ENCODE measurements at regions not wholly inside any gene's neighbourhood (a gene's known extent, or its start where the extent isn't known, plus 50 kb on each side); places are given as distances from the start of the nearest gene placed in this dataset.
"Not testable (repeated sequence)": the region's sequence is repeated elsewhere in the genome, so short reads cannot be mapped to it uniquely, and the experiment has no call there.

GRCh38 chr17:83187782-83188311 lies 108.4 kb downstream of the METRNL start:
- peak; percentile 7 for DNase-seq (ENCODE audit: low spot score)
- no peak overlapping the region for H3K27ac Mint-ChIP-seq
- H3K4me3 Mint-ChIP-seq, result no peak overlapping the region
- no peaks in the 10 kb centered on the region for H3K27me3 Mint-ChIP-seq (ENCODE audit: low read depth)
- peaks cover 11% of the 10 kb centered on the region for H3K9me3 Mint-ChIP-seq
- no peaks in the 10 kb centered on the region for H3K36me3 Mint-ChIP-seq (ENCODE audit: low read depth)
- H3K4me1 Mint-ChIP-seq (ENCODE audit: low read depth), result peaks cover 2% of the 10 kb centered on the region

- Mint-ChIP-seq H3K4me3 (no peak overlapping the region), H3K27me3 (ENCODE audit: low read depth) (no peaks in the 10 kb centered on the region), H3K4me1 (ENCODE audit: low read depth) (peaks cover 8% of the 10 kb centered on the region), H3K27ac (no peak overlapping the region), H3K36me3 (ENCODE audit: low read depth) (no peaks in the 10 kb centered on the region), H3K9me3 (peaks cover 11% of the 10 kb centered on the region)
- peak; percentile 3 for DNase-seq (ENCODE audit: low spot score)
These were observed 109.9 kb downstream of the METRNL start for GRCh38 chr17:83189044-83190003.

- no peak overlapping the region for H3K4me3 Mint-ChIP-seq
- H3K27me3 Mint-ChIP-seq (ENCODE audit: low read depth), result no peaks in the 10 kb centered on the region
- peaks cover 11% of the 10 kb centered on the region for H3K9me3 Mint-ChIP-seq
- no peak for DNase-seq (ENCODE audit: low spot score)
- H3K4me1 Mint-ChIP-seq (ENCODE audit: low read depth), result peaks cover 8% of the 10 kb centered on the region
- no peak overlapping the region for H3K27ac Mint-ChIP-seq
- no peaks in the 10 kb centered on the region for H3K36me3 Mint-ChIP-seq (ENCODE audit: low read depth)
These were observed 110.6 kb downstream of the METRNL start for GRCh38 chr17:83190004-83190385.

- Mint-ChIP-seq H3K4me1 (ENCODE audit: low read depth) (peaks cover 8% of the 10 kb centered on the region), H3K27me3 (ENCODE audit: low read depth) (no peaks in the 10 kb centered on the region), H3K27ac (peak overlapping the region; percentile 65), H3K9me3 (peaks cover 11% of the 10 kb centered on the region), H3K36me3 (ENCODE audit: low read depth) (no peaks in the 10 kb centered on the region), H3K4me3 (no peak overlapping the region)
- no peak for DNase-seq (ENCODE audit: low spot score)
These were observed 111.4 kb downstream of the METRNL start for GRCh38 chr17:83190601-83191387.

- Mint-ChIP-seq H3K9me3 (peaks cover 11% of the 10 kb centered on the region), H3K4me1 (ENCODE audit: low read depth) (peaks cover 8% of the 10 kb centered on the region), H3K27me3 (ENCODE audit: low read depth) (no peaks in the 10 kb centered on the region), H3K27ac (no peak overlapping the region), H3K36me3 (ENCODE audit: low read depth) (no peaks in the 10 kb centered on the region), H3K4me3 (no peak overlapping the region)
- DNase-seq (ENCODE audit: low spot score), result peak; percentile 3
These were observed 112.2 kb downstream of the METRNL start for GRCh38 chr17:83191388-83192160.

- no peak overlapping the region for H3K4me3 Mint-ChIP-seq
- peak; percentile 3 for DNase-seq (ENCODE audit: low spot score)
- H3K27me3 Mint-ChIP-seq (ENCODE audit: low read depth), result no peaks in the 10 kb centered on the region
- H3K36me3 Mint-ChIP-seq (ENCODE audit: low read depth), result no peaks in the 10 kb centered on the region
- peaks cover 11% of the 10 kb centered on the region for H3K9me3 Mint-ChIP-seq
- H3K4me1 Mint-ChIP-seq (ENCODE audit: low read depth), result peaks cover 8% of the 10 kb centered on the region
- peak overlapping the region; percentile 31 for H3K27ac Mint-ChIP-seq
These were observed 112.9 kb downstream of the METRNL start for GRCh38 chr17:83192161-83192788.

- DNase-seq (ENCODE audit: low spot score); H3K36me3 Mint-ChIP-seq (ENCODE audit: low read depth); H3K4me3 Mint-ChIP-seq; H3K27me3 Mint-ChIP-seq (ENCODE audit: low read depth); H3K27ac Mint-ChIP-seq; H3K9me3 Mint-ChIP-seq: not testable (repeated sequence)
- H3K4me1 Mint-ChIP-seq (ENCODE audit: low read depth), result peaks cover 12% of the 10 kb centered on the region
These were observed 113.5 kb downstream of the METRNL start for GRCh38 chr17:83192789-83193335.

GRCh38 chr17:83193336-83194185 lies 114.2 kb downstream of the METRNL start:
- H3K36me3 Mint-ChIP-seq (ENCODE audit: low read depth), result no peaks in the 10 kb centered on the region
- H3K9me3 Mint-ChIP-seq, result peaks cover 3% of the 10 kb centered on the region
- H3K27ac Mint-ChIP-seq, result peak overlapping the region; percentile 76
- H3K27me3 Mint-ChIP-seq (ENCODE audit: low read depth), result no peaks in the 10 kb centered on the region
- peak; percentile 41 for DNase-seq (ENCODE audit: low spot score)
- H3K4me1 Mint-ChIP-seq (ENCODE audit: low read depth), result peaks cover 13% of the 10 kb centered on the region
- H3K4me3 Mint-ChIP-seq, result peak overlapping the region; percentile 18

GRCh38 chr17:83194186-83194561 lies 114.8 kb downstream of the METRNL start:
- Mint-ChIP-seq H3K4me1 (ENCODE audit: low read depth) (peaks cover 16% of the 10 kb centered on the region), H3K9me3 (no peaks in the 10 kb centered on the region), H3K27ac (peak overlapping the region; percentile 76), H3K4me3 (no peak overlapping the region), H3K27me3 (ENCODE audit: low read depth) (no peaks in the 10 kb centered on the region), H3K36me3 (ENCODE audit: low read depth) (no peaks in the 10 kb centered on the region)
- no peak for DNase-seq (ENCODE audit: low spot score)

- Mint-ChIP-seq H3K27me3 (ENCODE audit: low read depth) (no peaks in the 10 kb centered on the region), H3K27ac (peak overlapping the region; percentile 26), H3K36me3 (ENCODE audit: low read depth) (no peaks in the 10 kb centered on the region), H3K9me3 (no peaks in the 10 kb centered on the region), H3K4me3 (no peak overlapping the region), H3K4me1 (ENCODE audit: low read depth) (peaks cover 23% of the 10 kb centered on the region)
- peak; percentile 2 for DNase-seq (ENCODE audit: low spot score)
These were observed 115.4 kb downstream of the METRNL start for GRCh38 chr17:83194761-83195329.

GRCh38 chr17:83195330-83196023 lies 116.1 kb downstream of the METRNL start:
- no peaks in the 10 kb centered on the region for H3K9me3 Mint-ChIP-seq
- H3K36me3 Mint-ChIP-seq (ENCODE audit: low read depth), result no peaks in the 10 kb centered on the region
- peaks cover 29% of the 10 kb centered on the region for H3K4me1 Mint-ChIP-seq (ENCODE audit: low read depth)
- peak; percentile 5 for DNase-seq (ENCODE audit: low spot score)
- H3K4me3 Mint-ChIP-seq, result no peak overlapping the region
- H3K27me3 Mint-ChIP-seq (ENCODE audit: low read depth), result no peaks in the 10 kb centered on the region
- H3K27ac Mint-ChIP-seq, result no peak overlapping the region

- Mint-ChIP-seq H3K9me3 (no peaks in the 10 kb centered on the region), H3K27me3 (ENCODE audit: low read depth) (no peaks in the 10 kb centered on the region), H3K4me1 (ENCODE audit: low read depth) (peaks cover 33% of the 10 kb centered on the region), H3K36me3 (ENCODE audit: low read depth) (no peaks in the 10 kb centered on the region), H3K27ac (no peak overlapping the region), H3K4me3 (no peak overlapping the region)
- DNase-seq (ENCODE audit: low spot score), result peak; percentile 3
These were observed 116.6 kb downstream of the METRNL start for GRCh38 chr17:83196024-83196365.

All from T-helper 2 cell treated with Interferon-gamma antibody and Interleukin-4, amounts not matched to agents 5 μg/mL and 100 μg/mL, for 36 hours (primary cell).